GM23338 (cell line): ENCODE measurements at regions not wholly inside any gene's neighbourhood (a gene's known extent, or its start where the extent isn't known, plus 50 kb on each side); places are given as distances from the start of the nearest gene placed in this dataset.
A peak's percentile ranks its signal among the peaks of the same experiment; 100 is the strongest.

Experiments
- ATAC-seq: fragments of 200-7000 bp; cut with Tn5 transposase; 3 replicates; pipeline ENCODE4 v1.9.1; 2020
- DNase-seq: peaks from one replicate; pipeline ENCODE4 v3.0.0-alpha.2; 2015; ENCODE audit warnings: low spot score
- H2AFZ ChIP-seq: fragments of 200-600 bp; sonication (generic); 2 replicates; pipeline ENCODE4 v1.8.0; 2016; ENCODE audit warnings: antibody characterized with exemption, mild to moderate bottlenecking, moderate library complexity
- H3F3A ChIP-seq: fragments of 200-600 bp; sonication (generic); replicated peaks from 2 replicates; pipeline ENCODE4 v1.8.0; 2017; ENCODE audit warnings: antibody characterized with exemption, mixed run types, low read depth
- H3K27ac ChIP-seq: fragments of 200-600 bp; sonication (generic); 2 replicates; pipeline ENCODE4 v1.6.1; 2016; ENCODE audit warnings: low read depth
- H3K27me3 ChIP-seq: fragments of 200-600 bp; sonication (generic); 2 replicates; pipeline ENCODE4 v1.8.0; 2016; ENCODE audit warnings: mild to moderate bottlenecking, mixed run types, moderate library complexity; ENCODE audit not compliant: insufficient read depth
- H3K36me3 ChIP-seq: fragments of 200-600 bp; sonication (generic); 2 replicates; pipeline ENCODE4 v1.8.0; 2016; ENCODE audit warnings: mild to moderate bottlenecking; ENCODE audit not compliant: insufficient read depth
- H3K4me1 ChIP-seq: fragments of 200-600 bp; sonication (generic); 2 replicates; pipeline ENCODE4 v1.8.0; 2016; ENCODE audit warnings: mild to moderate bottlenecking, moderate library complexity; ENCODE audit not compliant: insufficient read depth
- H3K4me2 ChIP-seq: fragments of 200-600 bp; sonication (generic); 2 replicates; pipeline ENCODE4 v1.7.1; 2017; ENCODE audit warnings: mixed run types
- H3K4me3 ChIP-seq: fragments of 200-600 bp; sonication (generic); 2 replicates; pipeline ENCODE4 v1.6.1; 2016; ENCODE audit warnings: mixed run types
- H3K79me2 ChIP-seq: fragments of 200-600 bp; sonication (generic); replicated peaks from 2 replicates; pipeline ENCODE4 v1.8.0; 2017; ENCODE audit warnings: mild to moderate bottlenecking; ENCODE audit not compliant: insufficient read depth
- H3K9me2 ChIP-seq: fragments of 200-600 bp; sonication (generic); 2 replicates; pipeline ENCODE4 v1.8.0; 2017; ENCODE audit not compliant: insufficient read depth
- H4K20me1 ChIP-seq: fragments of 200-600 bp; sonication (generic); replicated peaks from 2 replicates; pipeline ENCODE4 v1.8.0; 2017; ENCODE audit warnings: mild to moderate bottlenecking; ENCODE audit not compliant: insufficient read depth
- H3K27ac Mint-ChIP-seq: 2 replicates; pipeline ENCODE4 v1.8.0; 2020; ENCODE audit warnings: inconsistent platforms, mild to moderate bottlenecking, moderate library complexity, mixed read lengths
- H3K27me3 Mint-ChIP-seq: 3 replicates; pipeline ENCODE4 v1.8.0; 2022; ENCODE audit warnings: low read depth, mild to moderate bottlenecking, moderate library complexity, mixed read lengths, inconsistent platforms; ENCODE audit not compliant: insufficient read depth, poor library complexity
- H3K36me3 Mint-ChIP-seq: 3 replicates; pipeline ENCODE4 v1.8.0; 2021; ENCODE audit warnings: low read depth, mild to moderate bottlenecking, inconsistent platforms, moderate library complexity, mixed read lengths
- H3K4me1 Mint-ChIP-seq: 3 replicates; pipeline ENCODE4 v1.8.0; 2020; ENCODE audit warnings: mild to moderate bottlenecking, inconsistent platforms, mixed read lengths
- H3K4me3 Mint-ChIP-seq: 3 replicates; pipeline ENCODE4 v1.8.0; 2021; ENCODE audit warnings: moderate library complexity, mild to moderate bottlenecking, inconsistent platforms, mixed read lengths
- H3K9me3 Mint-ChIP-seq: 3 replicates; pipeline ENCODE4 v1.8.0; 2020; ENCODE audit warnings: moderate library complexity, mild to moderate bottlenecking, inconsistent platforms, mixed read lengths
- CREB1 ChIP-seq: fragments of 250-450 bp; sonication (Bioruptor Pico); IDR thresholded peaks from 2 replicates; pipeline ENCODE4 v1.5.0; 2020; ENCODE audit warnings: low read depth, mild to moderate bottlenecking, moderate library complexity
- EZH2 ChIP-seq: fragments of 200-600 bp; sonication (generic); IDR thresholded peaks from one replicate; pipeline ENCODE4 v1.8.0; 2017; ENCODE audit warnings: antibody characterized with exemption, mild to moderate bottlenecking, low read depth; ENCODE audit not compliant: unreplicated experiment
- EZH2phosphoT487 ChIP-seq: fragments of 200-600 bp; sonication (generic); IDR thresholded peaks from one replicate; pipeline ENCODE4 v1.8.1; 2018; ENCODE audit warnings: antibody characterized with exemption; ENCODE audit not compliant: unreplicated experiment
- JUNB ChIP-seq: IDR thresholded peaks from one replicate; pipeline ENCODE4 v1.6.1; 2016; ENCODE audit warnings: antibody characterized with exemption; ENCODE audit not compliant: unreplicated experiment
- NANOG ChIP-seq: IDR thresholded peaks from 2 replicates; pipeline ENCODE4 v1.6.1; 2016; ENCODE audit warnings: antibody characterized with exemption, borderline replicate concordance
- POLR2AphosphoS5 ChIP-seq: IDR thresholded peaks from 2 replicates; pipeline ENCODE4 v1.6.1; 2016; ENCODE audit warnings: antibody characterized with exemption, low read depth
- STAT1 ChIP-seq: IDR thresholded peaks from one replicate; pipeline ENCODE4 v1.6.1; 2016; ENCODE audit warnings: antibody characterized with exemption; ENCODE audit not compliant: unreplicated experiment
- ZNF114 ChIP-seq: fragments of 250-450 bp; sonication (Bioruptor Pico); IDR thresholded peaks from 2 replicates; pipeline ENCODE4 v1.5.0; 2020; ENCODE audit warnings: mild to moderate bottlenecking, moderate library complexity
- ZNF331 ChIP-seq: fragments of 250-450 bp; sonication (Bioruptor Pico); IDR thresholded peaks from 2 replicates; pipeline ENCODE4 v1.5.0; 2020; ENCODE audit warnings: low read depth, mild to moderate bottlenecking, moderate library complexity
- ZNF462 ChIP-seq: fragments of 250-450 bp; sonication (Bioruptor Pico); IDR thresholded peaks from 2 replicates; pipeline ENCODE4 v1.5.0; 2020; ENCODE audit warnings: mild to moderate bottlenecking, moderate library complexity
- TF ChIP-seq, protein P1 (sequence below), 2 experiments: fragments of 200-600 bp in 1 of 2; sonication (generic) in 1 of 2; conservative IDR thresholded peaks; 2 replicates each; pipeline versions ENCODE4 v1.5.1 to v1.6.1; 2016 to 2017; ENCODE audit warnings: antibody characterized with exemption in 2 of 2, low read depth in 2 of 2, mild to moderate bottlenecking in 2 of 2, moderate library complexity in 1 of 2
- TF ChIP-seq, protein P2 (sequence below): IDR thresholded peaks from 2 replicates; pipeline ENCODE4 v1.6.1; 2016; ENCODE audit warnings: antibody characterized with exemption
- TF ChIP-seq, protein P3 (sequence below): IDR thresholded peaks from one replicate; pipeline ENCODE4 v1.6.1; 2018; ENCODE audit warnings: antibody characterized with exemption; ENCODE audit not compliant: unreplicated experiment

GRCh38 chr1:67482733-67483482 is 52.7 kb upstream of the SERBP1 start:
- Histone ChIP-seq H3K27me3 (no peaks in the 10 kb centered on the region), H3K4me2 (no peak overlapping the region), H3K9me2 (no peaks in the 10 kb centered on the region), H3K79me2 (no peaks in the 10 kb centered on the region), H3K27ac (no peak overlapping the region), H4K20me1 (no peaks in the 10 kb centered on the region), H3F3A (no peaks in the 10 kb centered on the region), H3K4me3 (no peak overlapping the region), H3K36me3 (no peaks in the 10 kb centered on the region), H3K4me1 (peaks cover 6% of the 10 kb centered on the region; the same call in 1 of the 2 replicates), H2AFZ (0 out of 2 replicates have a peak overlapping the region, but pooled peaks have one; percentile 28)
- Mint-ChIP-seq H3K9me3 (no peaks in the 10 kb centered on the region), H3K27ac (no peak overlapping the region), H3K4me1 (peaks cover 20% of the 10 kb centered on the region), H3K27me3 (peaks cover 4% of the 10 kb centered on the region), H3K36me3 (no peaks in the 10 kb centered on the region), H3K4me3 (no peak overlapping the region)
- TF ChIP-seq NANOG: no peak
- TF ChIP-seq, protein P1, sequence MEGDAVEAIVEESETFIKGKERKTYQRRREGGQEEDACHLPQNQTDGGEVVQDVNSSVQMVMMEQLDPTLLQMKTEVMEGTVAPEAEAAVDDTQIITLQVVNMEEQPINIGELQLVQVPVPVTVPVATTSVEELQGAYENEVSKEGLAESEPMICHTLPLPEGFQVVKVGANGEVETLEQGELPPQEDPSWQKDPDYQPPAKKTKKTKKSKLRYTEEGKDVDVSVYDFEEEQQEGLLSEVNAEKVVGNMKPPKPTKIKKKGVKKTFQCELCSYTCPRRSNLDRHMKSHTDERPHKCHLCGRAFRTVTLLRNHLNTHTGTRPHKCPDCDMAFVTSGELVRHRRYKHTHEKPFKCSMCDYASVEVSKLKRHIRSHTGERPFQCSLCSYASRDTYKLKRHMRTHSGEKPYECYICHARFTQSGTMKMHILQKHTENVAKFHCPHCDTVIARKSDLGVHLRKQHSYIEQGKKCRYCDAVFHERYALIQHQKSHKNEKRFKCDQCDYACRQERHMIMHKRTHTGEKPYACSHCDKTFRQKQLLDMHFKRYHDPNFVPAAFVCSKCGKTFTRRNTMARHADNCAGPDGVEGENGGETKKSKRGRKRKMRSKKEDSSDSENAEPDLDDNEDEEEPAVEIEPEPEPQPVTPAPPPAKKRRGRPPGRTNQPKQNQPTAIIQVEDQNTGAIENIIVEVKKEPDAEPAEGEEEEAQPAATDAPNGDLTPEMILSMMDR (conservative IDR thresholded peaks at IDR 0.05; ENCODE audit: low read depth in 2 of 2): no peak
- TF ChIP-seq POLR2AphosphoS5: no peak
- TF ChIP-seq, protein P2, sequence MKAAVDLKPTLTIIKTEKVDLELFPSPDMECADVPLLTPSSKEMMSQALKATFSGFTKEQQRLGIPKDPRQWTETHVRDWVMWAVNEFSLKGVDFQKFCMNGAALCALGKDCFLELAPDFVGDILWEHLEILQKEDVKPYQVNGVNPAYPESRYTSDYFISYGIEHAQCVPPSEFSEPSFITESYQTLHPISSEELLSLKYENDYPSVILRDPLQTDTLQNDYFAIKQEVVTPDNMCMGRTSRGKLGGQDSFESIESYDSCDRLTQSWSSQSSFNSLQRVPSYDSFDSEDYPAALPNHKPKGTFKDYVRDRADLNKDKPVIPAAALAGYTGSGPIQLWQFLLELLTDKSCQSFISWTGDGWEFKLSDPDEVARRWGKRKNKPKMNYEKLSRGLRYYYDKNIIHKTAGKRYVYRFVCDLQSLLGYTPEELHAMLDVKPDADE: no peak
- no peak for TF ChIP-seq EZH2phosphoT487
- no peak for TF ChIP-seq STAT1
- no peak for TF ChIP-seq ZNF331
- no peak for TF ChIP-seq EZH2
- TF ChIP-seq, protein P3, sequence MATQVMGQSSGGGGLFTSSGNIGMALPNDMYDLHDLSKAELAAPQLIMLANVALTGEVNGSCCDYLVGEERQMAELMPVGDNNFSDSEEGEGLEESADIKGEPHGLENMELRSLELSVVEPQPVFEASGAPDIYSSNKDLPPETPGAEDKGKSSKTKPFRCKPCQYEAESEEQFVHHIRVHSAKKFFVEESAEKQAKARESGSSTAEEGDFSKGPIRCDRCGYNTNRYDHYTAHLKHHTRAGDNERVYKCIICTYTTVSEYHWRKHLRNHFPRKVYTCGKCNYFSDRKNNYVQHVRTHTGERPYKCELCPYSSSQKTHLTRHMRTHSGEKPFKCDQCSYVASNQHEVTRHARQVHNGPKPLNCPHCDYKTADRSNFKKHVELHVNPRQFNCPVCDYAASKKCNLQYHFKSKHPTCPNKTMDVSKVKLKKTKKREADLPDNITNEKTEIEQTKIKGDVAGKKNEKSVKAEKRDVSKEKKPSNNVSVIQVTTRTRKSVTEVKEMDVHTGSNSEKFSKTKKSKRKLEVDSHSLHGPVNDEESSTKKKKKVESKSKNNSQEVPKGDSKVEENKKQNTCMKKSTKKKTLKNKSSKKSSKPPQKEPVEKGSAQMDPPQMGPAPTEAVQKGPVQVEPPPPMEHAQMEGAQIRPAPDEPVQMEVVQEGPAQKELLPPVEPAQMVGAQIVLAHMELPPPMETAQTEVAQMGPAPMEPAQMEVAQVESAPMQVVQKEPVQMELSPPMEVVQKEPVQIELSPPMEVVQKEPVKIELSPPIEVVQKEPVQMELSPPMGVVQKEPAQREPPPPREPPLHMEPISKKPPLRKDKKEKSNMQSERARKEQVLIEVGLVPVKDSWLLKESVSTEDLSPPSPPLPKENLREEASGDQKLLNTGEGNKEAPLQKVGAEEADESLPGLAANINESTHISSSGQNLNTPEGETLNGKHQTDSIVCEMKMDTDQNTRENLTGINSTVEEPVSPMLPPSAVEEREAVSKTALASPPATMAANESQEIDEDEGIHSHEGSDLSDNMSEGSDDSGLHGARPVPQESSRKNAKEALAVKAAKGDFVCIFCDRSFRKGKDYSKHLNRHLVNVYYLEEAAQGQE: no peak
- no peak for TF ChIP-seq JUNB
- no peak for TF ChIP-seq CREB1 (CRISPR knock-in tag)
- TF ChIP-seq ZNF114 (CRISPR knock-in tag): no peak
- TF ChIP-seq ZNF462 (CRISPR knock-in tag): no peak
- no peak for DNase-seq
- ATAC-seq: no peak
